ENCODE measurements at regions not wholly inside any gene's neighbourhood (a gene's known extent, or its start where the extent isn't known, plus 50 kb on each side); places are given as distances from the start of the nearest gene placed in this dataset.

DNA sequence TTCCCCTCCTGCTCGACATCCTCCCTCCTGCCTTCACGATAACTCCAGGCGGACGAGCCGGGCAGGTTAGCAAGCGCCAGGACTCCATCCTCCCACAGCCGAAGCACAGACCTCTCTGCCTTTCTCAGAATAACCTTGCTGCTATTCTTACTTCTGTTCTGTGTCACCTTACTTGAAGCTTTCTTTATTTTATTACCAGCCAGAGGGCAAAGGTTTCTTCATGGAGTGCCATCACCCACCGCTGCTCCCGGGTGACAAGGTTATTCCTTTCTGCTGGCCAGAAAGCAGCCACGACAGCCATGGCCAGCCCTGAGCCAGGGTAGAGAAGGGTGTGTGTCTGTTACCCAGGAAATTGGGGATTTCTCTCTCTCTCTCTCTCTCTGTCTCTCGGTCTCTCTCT is 227.1 kb downstream of the ANAPC1 start:
- H3K27me3 ChIP-seq (ENCODE audit: control insufficient read depth, insufficient read depth, low read length, poor library complexity, severe bottlenecking): peaks cover 4% of the 10 kb centered on the region
- no peak overlapping the region for H3K27ac ChIP-seq (ENCODE audit: low read depth, low read length)
- no peaks in the 10 kb centered on the region for H3K36me3 Mint-ChIP-seq (ENCODE audit: low read depth)
- H3K27me3 Mint-ChIP-seq (ENCODE audit: insufficient read depth): peaks cover 9% of the 10 kb centered on the region
- TF ChIP-seq CTCF (conservative IDR thresholded peaks at IDR 0.05): no peak
- 84 to 86% methylated on average over 10 to 11 of the region's 11 CpGs for WGBS, 2 experiments (ENCODE audit: insufficient coverage in 1 of 2, insufficient read length in 1 of 2)
- H3K9me3 ChIP-seq (ENCODE audit: control insufficient read depth, low read length): no peaks in the 10 kb centered on the region
- peaks cover 4% of the 10 kb centered on the region for H3K4me1 Mint-ChIP-seq
- DNase-seq: peak; percentile 38
- no peak overlapping the region for H3K4me3 ChIP-seq (ENCODE audit: low read length)
- no peaks in the 10 kb centered on the region for H3K4me1 ChIP-seq (ENCODE audit: control insufficient read depth, insufficient read depth, low read length)
- H3K4me3 Mint-ChIP-seq: no peak overlapping the region
- no peaks in the 10 kb centered on the region for H3K36me3 ChIP-seq (ENCODE audit: control insufficient read depth, insufficient read depth, low read length)
- H3K9me3 Mint-ChIP-seq: no peaks in the 10 kb centered on the region
- H3K27ac Mint-ChIP-seq: no peak overlapping the region
- no peak overlapping the region for H3K9ac ChIP-seq (ENCODE audit: extremely low read depth, low read length, poor library complexity, severe bottlenecking)

DNA sequence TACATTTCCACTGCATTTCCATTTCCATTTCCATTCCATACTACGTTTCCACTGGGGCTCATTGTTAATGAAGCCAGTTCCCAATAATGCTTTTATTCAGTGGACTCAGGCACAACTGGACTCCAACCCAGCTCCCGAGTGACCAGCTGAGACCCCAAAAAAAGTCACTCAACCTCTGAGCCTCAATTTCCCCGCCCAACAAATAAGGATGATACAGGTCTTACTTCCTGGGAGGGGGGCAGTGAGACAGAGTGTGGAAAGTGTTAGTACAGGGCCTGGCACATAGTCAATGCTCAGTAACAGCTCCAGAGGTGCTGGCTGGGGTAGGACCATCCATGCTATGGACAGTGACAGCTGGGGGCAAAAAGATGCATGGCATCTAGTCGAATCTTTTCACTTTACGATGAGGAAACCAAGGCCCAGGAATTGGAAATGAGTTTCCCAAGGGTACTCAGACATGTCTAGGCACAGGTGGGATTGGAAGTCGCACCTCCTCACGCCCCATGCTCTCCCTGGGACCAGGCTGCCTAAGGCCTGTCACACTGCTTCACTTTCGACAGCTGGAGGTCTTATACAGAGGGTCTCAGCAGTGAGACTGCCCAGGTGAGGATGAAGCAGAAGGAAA is 226.5 kb downstream of the ANAPC1 start:
- no peaks in the 10 kb centered on the region for H3K9me3 Mint-ChIP-seq
- no peaks in the 10 kb centered on the region for H3K36me3 Mint-ChIP-seq (ENCODE audit: low read depth)
- Histone ChIP-seq H3K4me1 (ENCODE audit: control insufficient read depth, insufficient read depth, low read length) (no peaks in the 10 kb centered on the region), H3K9me3 (ENCODE audit: control insufficient read depth, low read length) (no peaks in the 10 kb centered on the region), H3K36me3 (ENCODE audit: control insufficient read depth, insufficient read depth, low read length) (no peaks in the 10 kb centered on the region), H3K4me3 (ENCODE audit: low read length) (no peak overlapping the region), H3K9ac (ENCODE audit: extremely low read depth, low read length, poor library complexity, severe bottlenecking) (no peak overlapping the region), H3K27me3 (ENCODE audit: control insufficient read depth, insufficient read depth, low read length, poor library complexity, severe bottlenecking) (peaks cover 10% of the 10 kb centered on the region), H3K27ac (ENCODE audit: low read depth, low read length) (no peak overlapping the region)
- H3K4me1 Mint-ChIP-seq: peaks cover 6% of the 10 kb centered on the region
- WGBS, 2 experiments (ENCODE audit: insufficient coverage in 1 of 2, insufficient read length in 1 of 2): 94% methylated on average over 7 to 8 of the region's 8 CpGs
- H3K4me3 Mint-ChIP-seq: no peak overlapping the region
- peaks cover 9% of the 10 kb centered on the region for H3K27me3 Mint-ChIP-seq (ENCODE audit: insufficient read depth)
- TF ChIP-seq CTCF (conservative IDR thresholded peaks at IDR 0.05): no peak
- no peak overlapping the region for H3K27ac Mint-ChIP-seq
- DNase-seq: peak; percentile 29

GRCh38 chr2:111659361-111660333 is 224.3 kb downstream of the ANAPC1 start:
- Mint-ChIP-seq H3K36me3 (ENCODE audit: low read depth) (no peaks in the 10 kb centered on the region), H3K4me1 (peaks cover 22% of the 10 kb centered on the region), H3K27ac (no peak overlapping the region), H3K9me3 (no peaks in the 10 kb centered on the region), H3K4me3 (no peak overlapping the region), H3K27me3 (ENCODE audit: insufficient read depth) (peaks cover 9% of the 10 kb centered on the region)
- 80 to 89% methylated on average over 1 to 13 of the region's 13 CpGs for WGBS, 2 experiments (ENCODE audit: insufficient coverage in 1 of 2, insufficient read length in 1 of 2)
- H3K4me1 ChIP-seq (ENCODE audit: control insufficient read depth, insufficient read depth, low read length): peaks cover 11% of the 10 kb centered on the region
- H3K36me3 ChIP-seq (ENCODE audit: control insufficient read depth, insufficient read depth, low read length): no peaks in the 10 kb centered on the region
- no peak overlapping the region for H3K27ac ChIP-seq (ENCODE audit: low read depth, low read length)
- H3K9me3 ChIP-seq (ENCODE audit: control insufficient read depth, low read length): no peaks in the 10 kb centered on the region
- peak; percentile 64 for DNase-seq
- peaks cover 10% of the 10 kb centered on the region for H3K27me3 ChIP-seq (ENCODE audit: control insufficient read depth, insufficient read depth, low read length, poor library complexity, severe bottlenecking)
- no peak overlapping the region for H3K9ac ChIP-seq (ENCODE audit: extremely low read depth, low read length, poor library complexity, severe bottlenecking)
- no peak overlapping the region for H3K4me3 ChIP-seq (ENCODE audit: low read length)
- no peak for TF ChIP-seq CTCF (conservative IDR thresholded peaks at IDR 0.05)
